Right lobe of liver (tissue), 6 donors: ENCODE measurements at regions not wholly inside any gene's neighbourhood (a gene's known extent, or its start where the extent isn't known, plus 50 kb on each side); places are given as distances from the start of the nearest gene placed in this dataset.
"Not testable (repeated sequence)": the region's sequence is repeated elsewhere in the genome, so short reads cannot be mapped to it uniquely, and the experiment has no call there.

ENCODE experiments used
- ATAC-seq, 4 donors: fragments of 200-7000 bp; cut with Tn5 transposase; one replicate each; pipeline ENCODE4 v1.9.1; 2020; ENCODE audit warnings: mild to moderate bottlenecking in 4 of 4, moderate library complexity in 4 of 4
- DNase-seq, 3 donors: peaks; one replicate each; pipeline ENCODE4 v3.0.0-alpha.2; 2020
- H3K27ac ChIP-seq, 3 donors: fragments of 200-600 bp; one replicate each; pipeline ENCODE4 v1.8.0; 2022
- H3K27me3 ChIP-seq, 2 donors: fragments of 200-600 bp; one replicate each; pipeline ENCODE4 v1.8.0; 2022
- H3K36me3 ChIP-seq, 4 donors: fragments of 200-600 bp; sonication (generic) in 1 of 4; one replicate each; pipeline versions ENCODE4 v1.5.1 to v1.8.0; 2017 to 2022; ENCODE audit warnings: control low read depth in 1 of 4
- H3K4me1 ChIP-seq, 4 donors: fragments of 200-600 bp; sonication (generic) in 1 of 4; one replicate each; pipeline versions ENCODE4 v1.5.1 to v1.8.0; 2017 to 2022; ENCODE audit warnings: control low read depth in 1 of 4
- H3K4me3 ChIP-seq, 3 donors: fragments of 200-600 bp; one replicate each; pipeline ENCODE4 v1.8.0; 2022
- H3K9me3 ChIP-seq, 4 donors: fragments of 200-600 bp; sonication (generic) in 1 of 4; one replicate each; pipeline versions ENCODE4 v1.5.1 to v1.8.0; 2017 to 2022; ENCODE audit warnings: control low read depth in 1 of 4
- POLR2A ChIP-seq: fragments of 450-650 bp; IDR thresholded peaks from one replicate; pipeline ENCODE4 v1.6.1; 2017; ENCODE audit warnings: antibody characterized with exemption, mild to moderate bottlenecking
- WGBS: methylation state at CpG from one replicate; pipeline ENCODE4 v1.1.6; 2018; ENCODE audit warnings: low coverage, low lambda C conversion rate; ENCODE audit not compliant: insufficient coverage; ENCODE audit errors: missing lambda C conversion rate; 5-methylcytosine and 5-hydroxymethylcytosine counted together
- intact Hi-C, 2 donors: fragments of 100-400 bp; cut with DNase I; formaldehyde crosslinking; loops; one replicate each; pipeline versions ENCODE4 v1.11.2 to v1.14.1; 2022
- TF ChIP-seq, protein P1 (sequence below), 4 donors: fragments of 200-600 bp in 3 of 4; fragments of 450-650 bp in 1 of 4; IDR thresholded peaks; one replicate each; pipeline versions ENCODE4 v1.5.1 to v1.8.0; 2016 to 2022; ENCODE audit warnings: antibody characterized with exemption in 4 of 4, mild to moderate bottlenecking in 2 of 4
- donor health status: DM: no; HTN: yes; CAD: no.
- donor health status: DM: no; HTN: no; CAD: no.
- donor health status: DM: no; HTN: no; CAD: no.
- donor health status: DM: no; HTN: yes; CAD: no.
- donor health status: DM: no; HTN: yes; CAD: no.

DNA sequence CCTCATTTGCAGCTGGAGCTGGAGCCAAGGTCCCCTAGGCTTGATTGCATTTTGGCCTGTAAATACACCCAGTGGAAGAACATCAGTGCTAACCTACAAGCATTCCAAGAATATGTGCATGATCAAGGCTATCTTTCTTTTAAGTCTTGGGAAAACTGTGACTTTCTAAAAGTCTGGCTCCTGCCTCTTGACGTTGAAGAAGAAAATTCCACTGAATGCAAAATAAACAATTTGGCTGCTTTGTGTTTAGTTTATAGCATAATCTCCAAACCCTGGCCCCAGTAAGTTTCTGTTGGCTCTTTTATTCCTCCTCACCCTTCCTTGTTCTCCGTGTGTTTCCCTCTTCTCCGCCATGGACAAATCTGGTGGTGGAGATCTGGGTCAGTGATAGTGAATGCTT, 109.3 kb upstream of the TLE1 start:
- H3K4me1 ChIP-seq = no peaks in the 10 kb centered on the region
- H3K9me3 ChIP-seq = no peaks in the 10 kb centered on the region
- H3K36me3 ChIP-seq = no peaks in the 10 kb centered on the region
- TF ChIP-seq, protein P1, sequence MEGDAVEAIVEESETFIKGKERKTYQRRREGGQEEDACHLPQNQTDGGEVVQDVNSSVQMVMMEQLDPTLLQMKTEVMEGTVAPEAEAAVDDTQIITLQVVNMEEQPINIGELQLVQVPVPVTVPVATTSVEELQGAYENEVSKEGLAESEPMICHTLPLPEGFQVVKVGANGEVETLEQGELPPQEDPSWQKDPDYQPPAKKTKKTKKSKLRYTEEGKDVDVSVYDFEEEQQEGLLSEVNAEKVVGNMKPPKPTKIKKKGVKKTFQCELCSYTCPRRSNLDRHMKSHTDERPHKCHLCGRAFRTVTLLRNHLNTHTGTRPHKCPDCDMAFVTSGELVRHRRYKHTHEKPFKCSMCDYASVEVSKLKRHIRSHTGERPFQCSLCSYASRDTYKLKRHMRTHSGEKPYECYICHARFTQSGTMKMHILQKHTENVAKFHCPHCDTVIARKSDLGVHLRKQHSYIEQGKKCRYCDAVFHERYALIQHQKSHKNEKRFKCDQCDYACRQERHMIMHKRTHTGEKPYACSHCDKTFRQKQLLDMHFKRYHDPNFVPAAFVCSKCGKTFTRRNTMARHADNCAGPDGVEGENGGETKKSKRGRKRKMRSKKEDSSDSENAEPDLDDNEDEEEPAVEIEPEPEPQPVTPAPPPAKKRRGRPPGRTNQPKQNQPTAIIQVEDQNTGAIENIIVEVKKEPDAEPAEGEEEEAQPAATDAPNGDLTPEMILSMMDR (IDR thresholded peaks at IDR 0.05) = no peak
- TF ChIP-seq POLR2A = no peak
- no peaks in the 10 kb centered on the region for H3K27me3 ChIP-seq
- ATAC-seq = no peak
- 79% methylated on average over 3 of the region's 3 CpGs for WGBS
- no peak overlapping the region for H3K4me3 ChIP-seq
- intact Hi-C loops = no loop called here
- DNase-seq = no peak
- no peak overlapping the region for H3K27ac ChIP-seq

DNA sequence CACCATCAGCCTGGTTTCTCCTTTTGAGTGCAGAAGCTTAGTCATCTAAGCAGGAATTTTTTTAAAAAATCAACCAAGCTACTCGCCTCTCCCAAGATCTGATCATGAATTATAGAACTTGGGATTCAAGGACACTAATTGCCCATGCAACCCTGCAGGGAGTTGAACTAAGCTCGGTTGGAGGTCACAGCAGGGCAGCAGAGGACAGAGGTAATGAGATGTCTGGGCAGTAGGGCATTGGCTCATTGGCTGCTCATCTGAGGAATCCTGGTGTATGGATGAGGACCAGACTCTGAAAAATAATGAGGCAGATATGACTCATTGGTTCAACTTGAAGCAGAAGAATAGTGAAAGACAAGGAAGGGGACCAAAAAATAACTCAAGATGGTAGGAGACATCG, 111.8 kb upstream of the TLE1 start:
- H3K9me3 ChIP-seq = no peaks in the 10 kb centered on the region

DNA sequence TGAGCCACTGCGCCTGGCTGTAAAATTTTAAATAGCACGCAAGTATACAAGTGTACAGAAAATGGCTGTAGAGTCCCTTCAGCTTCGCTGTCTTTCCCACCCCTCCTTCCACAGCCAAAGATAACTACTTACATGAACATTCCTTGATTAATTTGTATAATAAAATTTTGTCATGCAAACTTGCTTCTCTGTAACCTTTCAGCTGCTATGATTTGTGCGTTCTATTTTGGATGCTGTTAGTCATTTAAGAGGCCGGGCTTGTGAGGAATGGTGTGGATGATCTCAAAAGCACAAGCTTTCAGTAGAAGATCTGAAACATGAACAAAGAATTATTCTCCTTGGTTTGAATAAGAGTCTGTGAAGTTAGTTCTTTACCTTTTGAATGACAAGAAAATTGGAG, 115.0 kb upstream of the TLE1 start:
- no peaks in the 10 kb centered on the region for H3K36me3 ChIP-seq
- 83% methylated on average over 5 of the region's 5 CpGs for WGBS
- no peak for TF ChIP-seq POLR2A
- TF ChIP-seq, protein P1 (IDR thresholded peaks at IDR 0.05) = no peak
- intact Hi-C loops = no loop called here
- no peaks in the 10 kb centered on the region for H3K4me1 ChIP-seq
- no peak for DNase-seq
- no peaks in the 10 kb centered on the region for H3K9me3 ChIP-seq
- ATAC-seq = no peak
- no peak overlapping the region for H3K4me3 ChIP-seq
- H3K27ac ChIP-seq = no peak overlapping the region
- no peaks in the 10 kb centered on the region for H3K27me3 ChIP-seq

More for the DNA sequence above, 111.8 kb upstream of the TLE1 start:
- 66% methylated on average over 3 of the region's 3 CpGs for WGBS
- ATAC-seq = no peak
- H3K4me3 ChIP-seq = no peak overlapping the region
- no peak for DNase-seq
- no peaks in the 10 kb centered on the region for H3K36me3 ChIP-seq
- TF ChIP-seq, protein P1 (IDR thresholded peaks at IDR 0.05) = no peak
- no peak for TF ChIP-seq POLR2A
- H3K4me1 ChIP-seq = no peaks in the 10 kb centered on the region
- H3K27me3 ChIP-seq = no peaks in the 10 kb centered on the region
- intact Hi-C loops = no loop called here
- H3K27ac ChIP-seq = no peak overlapping the region

DNA sequence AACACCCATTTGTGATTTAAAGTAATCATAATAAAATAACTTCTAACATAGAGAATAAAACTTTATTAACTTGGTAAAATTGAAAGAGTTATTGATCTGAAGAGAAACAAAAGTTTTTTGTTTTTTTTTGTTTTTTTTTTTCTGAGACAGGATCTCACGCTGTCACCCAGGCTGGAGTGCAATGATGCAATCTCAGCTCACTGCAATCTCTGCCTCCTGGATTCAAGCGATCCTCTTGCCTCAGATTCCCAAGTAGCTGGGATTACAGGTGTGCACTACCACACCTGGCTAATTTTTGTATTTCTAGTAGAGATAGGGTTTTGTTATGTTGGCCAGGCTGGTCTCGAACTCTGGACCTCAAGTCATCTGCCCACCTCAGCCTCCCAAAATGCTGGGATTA, 116.5 kb upstream of the SPATA31D4 start:
- intact Hi-C loops, H3K27ac ChIP-seq, H3K27me3 ChIP-seq, ATAC-seq, H3K4me3 ChIP-seq, H3K36me3 ChIP-seq, DNase-seq, H3K9me3 ChIP-seq: not testable (repeated sequence)
- H3K4me1 ChIP-seq = peaks cover 0 to 23% (median 10%) of the 10 kb centered on the region in 4 donors
- WGBS = 63% methylated on average over 3 of the region's 3 CpGs

DNA sequence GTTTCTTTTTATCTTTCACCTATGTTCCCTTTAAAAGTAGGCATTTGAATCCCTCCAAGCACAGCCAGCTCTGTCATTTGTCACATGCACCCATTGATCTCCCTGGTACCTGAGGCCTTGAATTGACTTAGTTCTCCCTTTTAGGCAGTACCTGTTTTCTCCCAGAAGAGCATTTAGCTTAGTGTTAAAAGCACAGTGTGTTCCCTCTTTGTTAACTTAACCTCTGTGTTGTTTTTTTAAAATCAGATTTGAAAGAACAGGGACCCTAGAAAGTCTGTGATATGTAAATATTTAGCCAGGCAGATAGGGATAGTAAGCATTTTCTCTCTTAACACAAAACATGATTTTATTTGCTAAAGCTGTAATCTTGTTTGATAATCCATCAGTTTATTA, 113.8 kb upstream of the SPATA31D4 start:
- peak; percentile 82 to 94 (median 88) for ATAC-seq
- TF ChIP-seq, protein P1 (IDR thresholded peaks at IDR 0.05) = peak in 1 of 4 donors; percentile 11
- no peak for TF ChIP-seq POLR2A
- DNase-seq = peak in 1 of 3 donors; percentile 51
- H3K4me3 ChIP-seq = no peak overlapping the region
- peaks cover 0 to 31% (median 12%) of the 10 kb centered on the region in 4 donors for H3K4me1 ChIP-seq
- H3K9me3 ChIP-seq = no peaks in the 10 kb centered on the region
- intact Hi-C loops = no loop called here
- no peaks in the 10 kb centered on the region for H3K27me3 ChIP-seq
- H3K27ac ChIP-seq = peak overlapping the region in 2 of 3 donors; percentile 66 to 71
- H3K36me3 ChIP-seq = no peaks in the 10 kb centered on the region
